ENCODE measurements at regions not wholly inside any gene's neighbourhood (a gene's known extent, or its start where the extent isn't known, plus 50 kb on each side); places are given as distances from the start of the nearest gene placed in this dataset.

DNA sequence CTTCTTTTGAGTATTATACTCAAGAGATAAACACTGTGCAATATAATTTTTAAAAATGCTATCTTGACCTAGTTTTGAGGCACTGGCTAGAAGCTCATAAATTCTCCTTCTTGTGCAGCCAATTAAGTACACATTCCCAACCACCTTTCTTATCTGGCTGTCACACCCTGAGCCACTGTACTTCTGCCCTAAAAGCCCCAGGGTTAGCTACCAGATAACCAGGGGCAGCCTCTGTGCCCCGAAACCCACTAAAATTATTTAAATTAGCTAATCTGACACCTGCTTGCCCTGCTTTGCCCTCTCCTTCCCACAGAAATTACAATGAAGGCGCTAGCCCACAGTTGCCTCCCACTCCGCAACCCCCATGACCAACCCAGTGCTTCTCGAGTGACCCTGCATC, 597.3 kb upstream of the TYRP1 start:
- TF ChIP-seq CTCF (conservative IDR thresholded peaks at IDR 0.05; ENCODE audit: low read depth, low read length), result no peak
- no peak for TF ChIP-seq POLR2A (IDR thresholded peaks at IDR 0.05; ENCODE audit: low read depth, low read length)
- no peak for TF ChIP-seq RFX5 (IDR thresholded peaks at IDR 0.05; ENCODE audit: low read depth, low read length)

Data from IMR-90 (cell line).